Anterior cingulate cortex (tissue), 58 donors: ENCODE measurements at regions not wholly inside any gene's neighbourhood (a gene's known extent, or its start where the extent isn't known, plus 50 kb on each side); places are given as distances from the start of the nearest gene placed in this dataset.
A peak's percentile ranks its signal among the peaks of the same experiment; 100 is the strongest.

Experiments
- DNase-seq, 58 donors: peaks; one replicate each; lab custom pipeline; 2025; lab: John Stamatoyannopoulos, UW

GRCh38 chr5:162323466-162323865, 255.9 kb downstream of the GABRG2 start:
- no peak for DNase-seq

- no peak for DNase-seq
These were observed 256.8 kb downstream of the GABRG2 start for GRCh38 chr5:162324328-162324727.

GRCh38 chr5:162325143-162325727, 257.7 kb downstream of the GABRG2 start:
- DNase-seq, result no peak

- DNase-seq, result no peak
These were observed 267.4 kb downstream of the GABRG2 start for GRCh38 chr5:162334944-162335343.

GRCh38 chr5:162360373-162360931, 292.9 kb downstream of the GABRG2 start:
- DNase-seq, result no peak

- peak in 1 of 58 donors; percentile 0 for DNase-seq
These were observed 304.7 kb downstream of the GABRG2 start for GRCh38 chr5:162372256-162372655.

- no peak for DNase-seq
These were observed 310.3 kb downstream of the GABRG2 start for GRCh38 chr5:162377895-162378294.

- DNase-seq, result no peak
These were observed 315.3 kb downstream of the GABRG2 start for GRCh38 chr5:162382839-162383238.

- DNase-seq, result no peak
These were observed 316.7 kb downstream of the GABRG2 start for GRCh38 chr5:162384225-162384624.

- DNase-seq, result peak in 1 of 58 donors; percentile 39
These were observed 324.3 kb downstream of the GABRG2 start for GRCh38 chr5:162391833-162392232.

GRCh38 chr5:162392336-162392735, 324.8 kb downstream of the GABRG2 start:
- no peak for DNase-seq

- no peak for DNase-seq
These were observed 326.0 kb downstream of the GABRG2 start for GRCh38 chr5:162393534-162393933.

- no peak for DNase-seq
These were observed 340.0 kb downstream of the GABRG2 start for GRCh38 chr5:162407614-162408013.

GRCh38 chr5:162410365-162410764, 342.8 kb downstream of the GABRG2 start:
- no peak for DNase-seq

GRCh38 chr5:162429142-162429541, 361.6 kb downstream of the GABRG2 start:
- DNase-seq, result no peak

- DNase-seq, result no peak
These were observed 366.7 kb downstream of the GABRG2 start for GRCh38 chr5:162434281-162434680.

- DNase-seq, result no peak
These were observed 368.5 kb downstream of the GABRG2 start for GRCh38 chr5:162436055-162436454.

GRCh38 chr5:162444129-162444762, 376.7 kb downstream of the GABRG2 start:
- no peak for DNase-seq

- DNase-seq, result no peak
These were observed 388.5 kb downstream of the GABRG2 start for GRCh38 chr5:162456086-162456485.

GRCh38 chr5:162466011-162466410, 398.4 kb downstream of the GABRG2 start:
- DNase-seq, result no peak

GRCh38 chr5:162473041-162473714, 405.6 kb downstream of the GABRG2 start:
- peak in 25 of 58 donors; percentile 1 to 54 (median 14) for DNase-seq

GRCh38 chr5:162474239-162474638, 406.7 kb downstream of the GABRG2 start:
- DNase-seq, result no peak
